H1 (cell line): ENCODE measurements at regions not wholly inside any gene's neighbourhood (a gene's known extent, or its start where the extent isn't known, plus 50 kb on each side); places are given as distances from the start of the nearest gene placed in this dataset.

ENCODE experiments used
- CTCF ChIA-PET: fragments of 300-600 bp; sonication (Branson Sonifier 250); formaldehyde crosslinking; loops from one replicate; lab custom pipeline; 2021; ENCODE audit not compliant: partially characterized antibody; lab: Charles Lee
- POLR2A ChIA-PET: fragments of 300-600 bp; sonication (Branson Sonifier 250); formaldehyde crosslinking; loops from one replicate; lab custom pipeline; 2021; ENCODE audit warnings: inconsistent platforms; ENCODE audit not compliant: partially characterized antibody; lab: Charles Lee
- DNase-seq, 2 experiments: peaks; one replicate each; pipeline versions ENCODE4 v3.0.0 to v3.0.0-alpha.2; 2010 to 2022; ENCODE audit warnings: low spot score in 2 of 2, low read depth in 1 of 2, mixed read lengths in 1 of 2
- FAIRE-seq: peaks from 2 replicates; lab custom pipeline; 2011; peaks lifted over from hg19 to GRCh38; lab: Jason Lieb, UNC
- H2AFZ ChIP-seq: 2 replicates; pipeline ENCODE4 v1.8.1; 2012; ENCODE audit warnings: low read length, inconsistent platforms
- H2AK5ac ChIP-seq: 2 replicates; pipeline ENCODE4 v1.6.1; 2013; ENCODE audit warnings: low read depth, low read length
- H2BK120ac ChIP-seq: replicated peaks from 2 replicates; pipeline ENCODE3; 2013; ENCODE audit warnings: low read depth, low read length, inconsistent platforms
- H2BK12ac ChIP-seq: 2 replicates; pipeline ENCODE4 v1.6.1; 2013; ENCODE audit warnings: low read depth, low read length
- H2BK15ac ChIP-seq: 2 replicates; pipeline ENCODE4 v1.6.1; 2013; ENCODE audit warnings: low read length
- H2BK20ac ChIP-seq: 2 replicates; pipeline ENCODE4 v1.6.1; 2013; ENCODE audit warnings: low read length
- H2BK5ac ChIP-seq: 2 replicates; pipeline ENCODE4 v1.6.1; 2013; ENCODE audit warnings: low read depth, low read length
- H3K14ac ChIP-seq: 2 replicates; pipeline ENCODE4 v1.6.1; 2013; ENCODE audit warnings: inconsistent platforms; ENCODE audit not compliant: insufficient read length
- H3K18ac ChIP-seq: 2 replicates; pipeline ENCODE4 v1.6.1; 2013; ENCODE audit warnings: low read length; ENCODE audit errors: extremely low read depth
- H3K23ac ChIP-seq: 2 replicates; pipeline ENCODE4 v1.6.1; 2013; ENCODE audit warnings: inconsistent platforms; ENCODE audit not compliant: insufficient read length
- H3K23me2 ChIP-seq: 2 replicates; pipeline ENCODE4 v1.6.1; 2013; ENCODE audit warnings: low read depth, low read length
- H3K27ac ChIP-seq: 2 replicates; pipeline ENCODE4 v1.6.1; 2011; ENCODE audit warnings: low read depth, low read length, inconsistent platforms
- H3K27me3 ChIP-seq, 4 experiments: replicated peaks in 1 of 4; 1 replicate in 1 of 4; 2 replicates in 3 of 4; pipeline versions ENCODE4 v1.6.1 to v1.8.1; 2011 to 2013; ENCODE audit warnings: low read length in 3 of 4, mild to moderate bottlenecking in 3 of 4, inconsistent platforms in 2 of 4, mixed read lengths in 2 of 4, moderate library complexity in 1 of 4; ENCODE audit not compliant: control insufficient read depth in 3 of 4, insufficient read depth in 3 of 4; ENCODE audit errors: extremely low read depth in 1 of 4
- H3K36me3 ChIP-seq, 4 experiments: 2 replicates each; pipeline versions ENCODE4 v1.6.1 to v1.8.1; 2011 to 2013; ENCODE audit warnings: mild to moderate bottlenecking in 4 of 4, low read length in 3 of 4, moderate library complexity in 2 of 4, control low read depth in 1 of 4, inconsistent platforms in 1 of 4; ENCODE audit not compliant: insufficient read depth in 4 of 4, control insufficient read depth in 2 of 4
- H3K4ac ChIP-seq: replicated peaks from 2 replicates; pipeline ENCODE3; 2013; ENCODE audit warnings: low read length, low read depth, mixed read lengths, inconsistent platforms; ENCODE audit not compliant: insufficient read length
- H3K4me1 ChIP-seq, 4 experiments: replicated peaks in 1 of 4; 1 replicate in 1 of 4; 2 replicates in 3 of 4; pipeline versions ENCODE4 v1.6.1 to v1.8.1; 2011 to 2013; ENCODE audit warnings: low read length in 3 of 4, inconsistent platforms in 2 of 4, mixed read lengths in 1 of 4; ENCODE audit not compliant: insufficient read depth in 4 of 4, control insufficient read depth in 3 of 4
- H3K4me2 ChIP-seq, 2 experiments: 2 replicates each; pipeline versions ENCODE4 v1.6.1 to v1.8.1; 2011 to 2013; ENCODE audit warnings: low read depth in 2 of 2, low read length in 2 of 2, control low read depth in 1 of 2, inconsistent platforms in 1 of 2, mild to moderate bottlenecking in 1 of 2; ENCODE audit not compliant: insufficient read depth in 1 of 2
- H3K4me3 ChIP-seq, 4 experiments: fragments of 200-600, 300-600 bp in 1 of 4; sonication (generic), shearing (Covaris generic), sonication (Bioruptor Twin) in 1 of 4; 2 replicates each; pipeline versions ENCODE4 v1.5.1 to v1.8.1; 2011 to 2016; ENCODE audit warnings: low read length in 4 of 4, low read depth in 3 of 4, control low read depth in 2 of 4, inconsistent platforms in 2 of 4, mild to moderate bottlenecking in 2 of 4, mixed read lengths in 1 of 4, moderate library complexity in 1 of 4; ENCODE audit not compliant: insufficient read depth in 2 of 4; ENCODE audit errors: extremely low read depth in 1 of 4
- H3K56ac ChIP-seq: replicated peaks from 2 replicates; pipeline ENCODE3; 2013; ENCODE audit warnings: low read depth, mild to moderate bottlenecking, mixed read lengths, low read length, inconsistent platforms; ENCODE audit not compliant: insufficient read length
- H3K79me1 ChIP-seq: 2 replicates; pipeline ENCODE4 v1.6.1; 2013; ENCODE audit warnings: low read depth, low read length, control low read depth
- H3K79me2 ChIP-seq, 2 experiments: 2 replicates each; pipeline versions ENCODE4 v1.6.1 to v1.8.1; 2012 to 2013; ENCODE audit warnings: low read length in 2 of 2, mild to moderate bottlenecking in 2 of 2, inconsistent platforms in 1 of 2; ENCODE audit not compliant: insufficient read depth in 2 of 2, control insufficient read depth in 1 of 2
- H3K9ac ChIP-seq, 4 experiments: replicated peaks in 1 of 4; 1 replicate in 1 of 4; 2 replicates in 3 of 4; pipeline versions ENCODE4 v1.6.1 to v1.8.1; 2011 to 2013; ENCODE audit warnings: low read depth in 3 of 4, low read length in 3 of 4, control low read depth in 2 of 4, mild to moderate bottlenecking in 2 of 4, moderate library complexity in 2 of 4, inconsistent platforms in 1 of 4; ENCODE audit errors: extremely low read depth in 1 of 4
- H3K9me3 ChIP-seq, 2 experiments: 2 replicates each; pipeline versions ENCODE4 v1.6.1 to v1.8.1; 2012 to 2013; ENCODE audit warnings: mild to moderate bottlenecking in 2 of 2, moderate library complexity in 2 of 2, control low read depth in 1 of 2, inconsistent platforms in 1 of 2, low read depth in 1 of 2, low read length in 1 of 2, mixed read lengths in 1 of 2; ENCODE audit not compliant: insufficient read depth in 2 of 2
- H4K20me1 ChIP-seq, 2 experiments: replicated peaks in 1 of 2; 2 replicates each; pipeline versions ENCODE3 to v1.8.1; 2011 to 2013; ENCODE audit warnings: inconsistent platforms in 2 of 2, low read length in 2 of 2, mild to moderate bottlenecking in 1 of 2; ENCODE audit not compliant: insufficient read depth in 2 of 2, control insufficient read depth in 1 of 2
- H4K5ac ChIP-seq: 2 replicates; pipeline ENCODE4 v1.6.1; 2013; ENCODE audit warnings: low read length, low read depth, mixed read lengths, inconsistent platforms; ENCODE audit not compliant: insufficient read length
- H4K8ac ChIP-seq: 2 replicates; pipeline ENCODE4 v1.8.0; 2013; ENCODE audit warnings: mild to moderate bottlenecking, moderate library complexity, low read length, inconsistent platforms; ENCODE audit not compliant: insufficient read depth; ENCODE audit errors: extremely low read depth
- H4K91ac ChIP-seq: replicated peaks from 2 replicates; pipeline ENCODE3; 2013; ENCODE audit warnings: low read length, mixed read lengths, inconsistent platforms; ENCODE audit not compliant: insufficient read length
- CREB1 ChIP-seq: IDR thresholded peaks from 2 replicates; pipeline ENCODE4 v1.6.1; 2012; ENCODE audit warnings: inconsistent platforms
- JUN ChIP-seq: IDR thresholded peaks from 2 replicates; pipeline ENCODE4 v1.6.1; 2011; ENCODE audit warnings: low read depth, mild to moderate bottlenecking, improper control_type of control experiment, low read length
- NRF1 ChIP-seq: IDR thresholded peaks from 2 replicates; pipeline ENCODE4 v1.6.1; 2011; ENCODE audit warnings: mild to moderate bottlenecking, low read depth, low read length, improper control_type of control experiment
- RAD21 ChIP-seq, 2 experiments: IDR thresholded peaks in 1 of 2; conservative IDR thresholded peaks in 1 of 2; 2 replicates each; pipeline ENCODE4 v1.6.1; 2011; ENCODE audit warnings: low read depth in 2 of 2, low read length in 2 of 2, improper control_type of control experiment in 1 of 2, inconsistent platforms in 1 of 2, mild to moderate bottlenecking in 1 of 2, moderate library complexity in 1 of 2
- SRF ChIP-seq: IDR thresholded peaks from 2 replicates; pipeline ENCODE4 v1.6.1; 2011; ENCODE audit warnings: mild to moderate bottlenecking, low read depth, low read length, moderate library complexity
- TBP ChIP-seq: IDR thresholded peaks from 2 replicates; pipeline ENCODE4 v1.6.1; 2011; ENCODE audit warnings: low read depth, low read length, improper control_type of control experiment
- WGBS, 2 experiments: shearing (Covaris generic) in 1 of 2; methylation state at CpG; one replicate each; pipeline versions ENCODE4 v1.1.6 to v1.1.7; 2013 to 2015; ENCODE audit warnings: low lambda C conversion rate in 2 of 2, mixed read lengths in 2 of 2, inconsistent platforms in 1 of 2, low coverage in 1 of 2, missing lambda C conversion rate in 1 of 2; ENCODE audit not compliant: insufficient replicate concordance in 2 of 2, insufficient coverage in 1 of 2, insufficient read length in 1 of 2; ENCODE audit errors: extremely low coverage in 1 of 2, missing lambda C conversion rate in 1 of 2; 5-methylcytosine and 5-hydroxymethylcytosine counted together

DNA sequence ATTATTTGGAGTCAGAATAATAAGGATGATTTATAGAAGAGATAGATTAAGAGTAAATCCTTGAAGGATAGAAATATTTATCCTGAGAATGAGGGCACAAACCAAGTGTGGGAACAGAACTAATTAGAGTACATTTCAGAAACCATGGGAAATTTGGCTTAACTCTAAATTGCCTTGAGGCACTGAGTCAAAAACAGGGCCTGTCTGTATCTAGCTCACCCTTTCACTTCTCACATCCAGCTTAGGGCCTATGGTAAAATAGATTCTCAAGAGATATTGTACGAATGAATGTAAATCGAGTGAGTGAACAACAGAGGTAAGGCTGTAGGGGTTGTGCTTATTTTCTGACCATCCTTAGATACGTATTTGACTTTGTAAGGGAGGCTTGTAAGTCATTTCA, 586.1 kb upstream of the DPPA4 start:
- Histone ChIP-seq H2BK20ac (no peak overlapping the region), H2BK12ac (no peak overlapping the region), H2AFZ (no peak overlapping the region), H3K36me3 (no peaks in the 10 kb centered on the region), H4K5ac (no peak overlapping the region), H3K56ac (no peak overlapping the region), H2BK120ac (no peak overlapping the region), H3K79me2 (no peaks in the 10 kb centered on the region), H3K27ac (no peak overlapping the region), H3K9me3 (no peaks in the 10 kb centered on the region), H3K79me1 (no peaks in the 10 kb centered on the region), H3K4me1 (peaks cover 0 to 5% (median 1%) of the 10 kb centered on the region in 4 experiments; a peak in 3 of 7 replicates), H4K8ac (no peak overlapping the region), H3K27me3 (no peaks in the 10 kb centered on the region), H3K23me2 (no peaks in the 10 kb centered on the region), H3K4me2 (no peak overlapping the region), H3K23ac (no peak overlapping the region), H4K91ac (no peak overlapping the region), H3K18ac (no peak overlapping the region), H3K4ac (no peak overlapping the region), H2BK5ac (no peak overlapping the region), H3K14ac (no peak overlapping the region), H3K4me3 (no peak overlapping the region), H2BK15ac (no peak overlapping the region), H2AK5ac (no peak overlapping the region), H4K20me1 (no peaks in the 10 kb centered on the region), H3K9ac (no peak overlapping the region)
- no peak for FAIRE-seq
- TF ChIP-seq RAD21 (IDR thresholded peaks at IDR 0.05 in 1 of 2, conservative IDR thresholded peaks at IDR 0.05 in 1 of 2; ENCODE audit: low read depth in 2 of 2, low read length in 2 of 2) (no peak), JUN (no peak), NRF1 (no peak), CREB1 (no peak), SRF (no peak), TBP (no peak)
- WGBS, 2 experiments = 87% methylated on average over 3 of the region's 3 CpGs; no CpG with 5 or more reads in 1 of the 2 experiments
- no peak for DNase-seq
- POLR2A ChIA-PET = no interaction called here
- CTCF ChIA-PET = interaction anchor here (1.1 kb wide), 1 partner anchor 47 kb away, joined by 4 read pairs; no protein-coding TSS in a partner anchor
